ENCODE measurements at regions not wholly inside any gene's neighbourhood (a gene's known extent, or its start where the extent isn't known, plus 50 kb on each side); places are given as distances from the start of the nearest gene placed in this dataset.
"Not testable (repeated sequence)": the region's sequence is repeated elsewhere in the genome, so short reads cannot be mapped to it uniquely, and the experiment has no call there.

GRCh38 chr17:20683651-20684229, 104.2 kb downstream of the CDRT15L2 start:
- DNase-seq: not testable (repeated sequence)

DNA sequence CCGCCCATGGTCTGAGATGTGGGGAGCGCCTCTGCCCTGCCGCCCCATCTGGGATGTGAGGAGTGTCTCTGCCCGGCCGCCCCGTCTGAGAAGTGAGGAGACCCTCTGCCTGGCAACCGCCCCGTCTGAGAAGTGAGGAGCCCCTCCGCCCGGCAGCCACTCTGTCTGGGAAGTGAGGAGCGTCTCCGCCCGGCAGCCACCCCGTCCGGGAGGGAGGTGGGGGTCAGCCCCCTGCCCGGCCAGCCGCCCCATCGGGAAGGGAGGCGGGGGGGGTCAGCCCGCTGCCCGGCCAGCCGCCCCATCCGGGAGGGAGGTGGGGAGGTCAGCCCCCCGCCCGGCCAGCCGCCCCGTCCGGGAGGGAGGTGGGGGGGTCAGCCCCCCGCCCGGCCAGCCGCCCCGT, 105.5 kb downstream of the CDRT15L2 start:
- DNase-seq: not testable (repeated sequence)

GRCh38 chr17:20687584-20687983, 108.1 kb downstream of the CDRT15L2 start:
- not testable (repeated sequence) for DNase-seq

DNA sequence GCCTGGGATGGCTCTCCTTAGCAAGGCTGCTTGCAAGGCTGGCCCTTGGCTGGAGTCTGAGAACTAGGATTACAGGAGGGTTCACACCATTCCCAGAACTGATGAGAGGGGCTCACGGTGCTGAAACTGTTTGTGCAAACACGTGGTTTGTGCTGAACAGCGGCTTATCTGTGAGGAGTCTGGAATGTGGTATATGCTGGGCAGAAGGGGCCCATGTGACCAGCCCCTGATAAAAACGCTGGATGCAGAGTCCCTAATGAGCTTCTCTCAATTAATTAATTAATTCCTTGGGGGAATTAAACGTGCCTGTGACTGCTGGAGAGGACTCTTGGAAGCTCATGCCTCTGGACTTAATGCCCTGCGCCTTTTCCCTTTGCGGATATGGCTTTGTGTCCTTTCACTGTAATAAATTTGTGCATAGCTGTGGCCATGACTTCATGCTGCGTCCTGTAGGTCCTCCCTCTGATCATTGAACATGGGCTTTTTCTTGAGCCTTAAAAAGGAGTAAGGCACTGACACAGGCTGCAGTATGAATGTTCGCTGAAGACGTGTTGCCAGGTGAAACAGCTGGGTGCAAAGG, 109.7 kb downstream of the CDRT15L2 start:
- not testable (repeated sequence) for DNase-seq

- DNase-seq: not testable (repeated sequence)
These were observed 113.2 kb downstream of the CDRT15L2 start for GRCh38 chr17:20692706-20693105.

DNA sequence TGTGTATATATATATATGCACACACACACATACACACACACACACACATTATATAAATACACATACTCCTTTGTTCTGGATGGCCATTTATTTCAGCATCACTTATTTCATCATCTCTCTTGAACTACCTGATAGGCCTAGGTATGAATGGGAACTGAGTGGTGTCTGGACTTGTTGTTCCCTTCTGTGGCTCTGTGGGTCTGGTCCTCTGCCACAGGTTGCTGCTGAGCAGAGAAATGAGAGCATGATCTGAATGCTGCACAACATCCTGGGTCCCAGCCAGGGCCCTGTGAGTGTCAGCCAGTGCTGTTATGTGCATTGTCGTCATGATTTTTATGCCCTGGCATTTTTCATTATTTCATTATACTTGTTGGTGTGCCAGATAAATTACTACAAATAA, 116.3 kb downstream of the CDRT15L2 start:
- DNase-seq: not testable (repeated sequence)

DNA sequence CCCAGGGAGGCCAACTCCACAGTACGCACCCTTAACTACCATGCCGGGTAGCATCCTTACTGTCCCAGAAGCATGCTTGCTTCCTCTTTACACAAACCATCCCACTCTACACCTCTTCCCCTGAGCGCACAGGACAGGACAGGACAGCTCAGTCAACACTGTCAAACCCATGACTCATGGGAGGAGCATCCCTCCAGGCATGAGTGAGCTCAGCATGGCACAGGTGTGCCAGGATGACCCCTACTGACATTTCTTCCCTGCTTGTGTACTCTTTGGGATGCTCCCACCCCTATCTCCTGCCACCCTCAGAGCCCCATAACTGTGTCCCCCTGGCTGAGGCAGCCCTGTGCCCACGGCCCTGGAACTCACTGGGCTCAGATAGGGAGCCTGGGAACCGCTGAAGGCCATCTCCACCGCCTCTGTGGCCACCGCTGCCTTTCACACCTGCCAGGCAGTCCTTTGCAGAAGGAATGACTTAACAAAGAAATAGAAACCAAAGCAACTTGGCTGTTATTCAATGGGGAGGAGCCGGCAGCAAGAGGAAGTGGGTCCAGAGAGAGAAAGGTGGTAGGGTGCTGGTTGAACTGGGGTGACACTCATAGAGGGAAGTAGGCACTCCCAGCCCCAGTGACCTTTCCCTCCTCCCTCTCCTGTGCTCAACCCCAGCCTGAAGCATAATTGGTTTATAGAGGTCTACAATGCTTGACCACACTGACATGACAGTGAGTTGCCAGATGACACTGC, 119.1 kb downstream of the CDRT15L2 start:
- peak; percentile 54 to 68 for DNase-seq

DNA sequence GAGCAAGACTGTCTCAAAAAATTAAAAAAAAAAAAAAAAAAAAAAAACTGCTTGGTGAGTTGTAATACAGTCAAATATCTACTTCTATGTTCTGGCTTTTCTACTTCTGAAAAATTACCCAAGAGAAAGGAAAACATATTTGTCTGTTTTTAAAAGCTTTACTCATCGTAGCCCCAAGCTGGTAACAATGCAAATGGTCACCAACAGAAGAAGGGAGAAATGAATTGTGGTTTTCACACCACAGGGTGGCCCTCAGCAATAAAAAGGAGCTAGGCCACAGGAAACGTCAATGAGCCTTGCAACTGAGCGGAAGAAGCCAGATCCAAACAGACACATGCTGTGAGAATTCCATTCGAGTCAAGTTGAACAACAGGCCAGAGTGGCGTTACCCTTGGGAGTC, 121.0 kb downstream of the CDRT15L2 start:
- DNase-seq: not testable (repeated sequence)

GRCh38 chr17:20701366-20701765, 121.8 kb downstream of the CDRT15L2 start:
- DNase-seq: not testable (repeated sequence)

DNA sequence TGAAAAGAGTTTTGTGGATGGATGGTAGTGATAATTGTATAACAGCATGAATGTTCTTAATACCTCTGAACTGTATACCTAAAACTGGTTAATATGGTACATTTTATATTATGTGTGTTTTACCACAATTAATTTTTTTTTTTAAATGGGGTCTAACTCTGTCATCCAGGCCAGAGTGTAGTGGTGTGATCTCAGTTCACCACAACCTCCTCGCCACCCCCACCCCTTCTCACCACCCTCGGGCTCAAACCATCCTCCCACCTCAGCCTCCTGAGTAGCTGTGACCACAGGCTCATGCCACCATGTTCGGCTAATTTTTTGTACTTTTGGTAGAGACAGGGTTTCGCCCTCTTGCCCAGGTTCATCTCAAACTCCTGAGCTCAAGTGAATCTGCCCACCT, 123.2 kb downstream of the CDRT15L2 start:
- DNase-seq: peak; percentile 2 to 8

GRCh38 chr17:20703781-20704180, 124.3 kb downstream of the CDRT15L2 start:
- no peak for DNase-seq

- DNase-seq: not testable (repeated sequence)
These were observed 125.7 kb downstream of the CDRT15L2 start for GRCh38 chr17:20705186-20705585.

- DNase-seq: no peak
These were observed 127.3 kb downstream of the CDRT15L2 start for GRCh38 chr17:20706751-20707373.

- DNase-seq: not testable (repeated sequence)
These were observed 129.3 kb downstream of the CDRT15L2 start for GRCh38 chr17:20708821-20709220.

DNA sequence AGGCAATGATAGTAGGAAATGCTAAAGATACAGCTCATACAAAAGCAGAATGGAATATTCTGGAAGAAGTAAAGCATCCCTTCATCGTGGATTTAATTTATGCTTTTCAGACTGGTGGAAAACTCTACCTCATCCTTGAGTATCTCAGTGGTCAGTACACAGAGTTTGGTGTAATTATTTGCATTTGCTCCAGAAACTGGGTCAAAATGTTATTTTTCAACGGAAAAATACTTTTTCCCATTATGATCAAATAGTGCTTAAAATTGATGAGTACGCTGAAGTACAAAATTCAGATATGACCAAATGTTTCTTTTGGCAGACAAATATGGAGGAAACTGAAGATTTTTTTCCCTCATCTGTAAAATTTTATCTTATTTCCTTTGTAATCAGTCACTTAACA, 137.0 kb downstream of the CDRT15L2 start:
- DNase-seq: not testable (repeated sequence)

DNA sequence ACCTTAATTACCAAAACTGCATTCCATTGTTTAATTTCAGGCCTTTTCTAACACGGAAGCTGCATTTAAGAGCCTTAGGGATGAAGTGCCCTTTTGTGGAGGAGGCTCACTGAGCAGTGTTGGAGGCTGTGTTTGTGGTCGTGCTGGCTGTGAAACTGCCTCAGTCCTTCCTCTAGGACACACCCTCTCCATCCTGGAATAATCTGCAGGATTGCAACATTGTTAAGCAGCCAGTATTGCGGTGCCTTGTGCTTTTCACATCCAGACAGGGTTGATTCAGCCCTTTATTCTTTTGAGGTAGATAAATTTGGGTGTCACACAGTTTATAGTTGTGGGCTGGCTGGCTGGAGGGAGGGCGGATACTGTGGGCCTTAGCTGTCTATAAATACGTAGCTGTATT, 141.6 kb downstream of the CDRT15L2 start:
- no peak for DNase-seq

- not testable (repeated sequence) for DNase-seq
These were observed 144.9 kb downstream of the CDRT15L2 start for GRCh38 chr17:20724391-20724790.

- not testable (repeated sequence) for DNase-seq
These were observed 147.7 kb downstream of the CDRT15L2 start for GRCh38 chr17:20727201-20727600.

DNA sequence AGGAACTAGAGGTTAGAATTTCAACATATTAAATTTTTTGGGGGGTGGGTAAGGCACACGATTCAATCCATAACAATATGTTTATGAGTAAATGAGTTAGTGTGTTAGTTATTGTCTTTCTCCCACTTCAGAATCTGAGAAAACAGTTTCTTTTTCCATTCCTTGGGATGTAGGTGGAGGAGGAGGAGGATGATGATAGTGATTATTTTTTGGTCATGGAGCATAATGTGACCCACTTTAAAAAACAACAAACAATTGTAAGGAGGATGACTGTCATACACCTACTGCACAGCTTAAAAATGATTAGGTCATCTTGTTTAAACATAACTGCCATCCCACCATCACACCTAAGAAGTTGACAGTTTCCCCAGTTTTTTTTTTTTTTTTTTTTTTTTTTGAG, 148.7 kb downstream of the CDRT15L2 start:
- no peak for DNase-seq

DNA sequence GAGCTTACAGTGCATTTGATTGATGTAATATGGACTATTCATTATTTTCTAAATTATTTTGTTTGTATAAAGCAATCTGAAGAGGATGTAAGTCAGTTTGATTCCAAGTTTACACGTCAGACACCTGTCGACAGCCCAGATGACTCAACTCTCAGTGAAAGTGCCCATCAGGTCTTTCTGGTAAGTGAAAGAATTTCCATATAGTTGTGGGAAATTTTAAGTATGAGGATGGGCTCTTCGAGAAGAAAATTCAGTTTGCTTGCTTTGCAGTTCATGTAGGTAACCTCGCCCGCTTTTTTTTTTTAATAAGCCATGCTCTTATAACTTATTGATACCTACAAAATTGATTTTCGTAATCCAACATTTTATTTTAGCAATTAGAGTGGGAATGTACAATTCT, 151.6 kb downstream of the CDRT15L2 start:
- DNase-seq: not testable (repeated sequence)

- DNase-seq: no peak
These were observed 154.4 kb downstream of the CDRT15L2 start for GRCh38 chr17:20733923-20734322.

DNA sequence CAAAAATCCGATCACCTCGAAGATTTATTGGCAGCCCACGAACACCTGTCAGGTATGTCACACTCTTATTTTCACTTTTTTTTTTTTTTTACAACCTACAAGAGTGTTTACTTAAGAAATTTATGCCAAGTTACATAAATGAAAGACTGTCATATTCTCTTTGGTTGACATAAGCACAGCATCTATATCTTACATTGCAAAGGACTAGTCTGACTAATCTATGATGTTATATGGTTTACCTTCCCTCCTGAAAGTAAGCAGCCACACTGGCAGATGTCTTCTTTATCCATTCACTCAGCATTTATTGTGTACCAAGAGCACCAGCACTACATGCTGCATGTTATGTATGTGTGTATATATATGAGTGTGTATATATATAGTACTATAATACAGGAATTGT, 156.3 kb downstream of the CDRT15L2 start:
- no peak for DNase-seq

- DNase-seq: not testable (repeated sequence)
These were observed 158.1 kb downstream of the CDRT15L2 start for GRCh38 chr17:20737636-20738035.

GRCh38 chr17:20771104-20771503, 191.6 kb downstream of the CDRT15L2 start:
- no peak for DNase-seq

All from CD4-positive, alpha-beta T cell treated with Interferon alpha-2 for 1 hour (primary cell).